Body of pancreas (tissue), 4 donors: ENCODE measurements at regions not wholly inside any gene's neighbourhood (a gene's known extent, or its start where the extent isn't known, plus 50 kb on each side); places are given as distances from the start of the nearest gene placed in this dataset.
A peak's percentile ranks its signal among the peaks of the same experiment; 100 is the strongest.

ENCODE experiments used
- ATAC-seq: fragments of 150-250 bp; one replicate; pipeline ENCODE4 v1.9.1; 2016
- DNase-seq, 4 donors: peaks; one replicate each; pipeline ENCODE4 v3.0.0-alpha.2; 2019
- H3K27ac ChIP-seq, 4 donors: fragments of 200-600 bp; sonication (generic); 1 replicate in 3 of 4; 2 replicates in 1 of 4; pipeline versions ENCODE4 v1.5.1 to v1.6.1; 2016 to 2019; ENCODE audit warnings: mild to moderate bottlenecking in 1 of 4, mixed read lengths in 1 of 4, moderate library complexity in 1 of 4
- H3K27me3 ChIP-seq, 2 donors: fragments of 200-600 bp; sonication (generic); one replicate each; pipeline ENCODE4 v1.6.0; 2016; ENCODE audit warnings: mild to moderate bottlenecking in 1 of 2
- H3K36me3 ChIP-seq, 2 donors: fragments of 200-600 bp; sonication (generic); replicated peaks in 1 of 2; 2 replicates each; pipeline ENCODE4 v1.5.1; 2016; ENCODE audit warnings: low read depth in 2 of 2; ENCODE audit not compliant: insufficient read depth in 1 of 2
- H3K4me1 ChIP-seq: fragments of 200-600 bp; sonication (generic); one replicate; pipeline ENCODE4 v1.6.0; 2016
- H3K4me3 ChIP-seq, 2 donors: fragments of 200-600 bp; sonication (generic); 1 replicate in 1 of 2; 2 replicates in 1 of 2; pipeline ENCODE4 v1.5.1; 2016 to 2019
- H3K9me3 ChIP-seq, 3 donors: fragments of 200-600 bp; sonication (generic); 1 replicate in 2 of 3; 2 replicates in 1 of 3; pipeline ENCODE4 v1.5.1; 2016
- CTCF ChIP-seq, 7 experiments: fragments of 450-650 bp in 4 of 7; fragments of 200-600 bp in 3 of 7; sonication (generic) in 3 of 7; IDR thresholded peaks; one replicate each; pipeline ENCODE4 v1.5.1; 2016 to 2019; ENCODE audit warnings: antibody characterized with exemption in 7 of 7
- POLR2A ChIP-seq, 3 donors: fragments of 450-650 bp; IDR thresholded peaks; one replicate each; pipeline ENCODE4 v1.6.1; 2016; ENCODE audit warnings: antibody characterized with exemption in 3 of 3, mild to moderate bottlenecking in 2 of 3
- WGBS, 2 donors: methylation state at CpG; one replicate each; pipeline ENCODE4 v1.1.5; 2017; 5-methylcytosine and 5-hydroxymethylcytosine counted together
- intact Hi-C: fragments of 100-400 bp; cut with DNase I; formaldehyde crosslinking; loops from one replicate; pipeline ENCODE4 v1.15.1; 2023

GRCh38 chr6:149236589-149236988 lies 80.9 kb upstream of the TAB2 start:
- TF ChIP-seq POLR2A (IDR thresholded peaks at IDR 0.05) (no peak), CTCF (IDR thresholded peaks at IDR 0.05) (no peak)
- DNase-seq (no peak), ATAC-seq (peak; percentile 45)
- Histone ChIP-seq H3K4me3 (no peak overlapping the region), H3K27ac (peak overlapping the region in 1 of 4 donors; percentile 17), H3K27me3 (no peaks in the 10 kb centered on the region), H3K4me1 (peaks cover 39% of the 10 kb centered on the region), H3K9me3 (no peaks in the 10 kb centered on the region), H3K36me3 (no peaks in the 10 kb centered on the region)
- intact Hi-C loops: no loop called here

- intact Hi-C loops: no loop called here
- ATAC-seq: no peak
- Histone ChIP-seq H3K27me3 (no peaks in the 10 kb centered on the region), H3K4me3 (no peak overlapping the region), H3K9me3 (no peaks in the 10 kb centered on the region), H3K36me3 (no peaks in the 10 kb centered on the region), H3K27ac (no peak overlapping the region), H3K4me1 (peaks cover 39% of the 10 kb centered on the region)
- WGBS, 2 donors: 96 to 98% methylated on average over 6 of the region's 6 CpGs
- DNase-seq: no peak
- no peak for TF ChIP-seq CTCF (IDR thresholded peaks at IDR 0.05)
- TF ChIP-seq POLR2A (IDR thresholded peaks at IDR 0.05): no peak
Observed at GRCh38 chr6:149237464-149237863, 80.0 kb upstream of the TAB2 start.

GRCh38 chr6:149239573-149240209 lies 77.8 kb upstream of the TAB2 start:
- Histone ChIP-seq H3K4me3 (no peak overlapping the region), H3K27me3 (no peaks in the 10 kb centered on the region), H3K27ac (no peak overlapping the region), H3K9me3 (no peaks in the 10 kb centered on the region), H3K4me1 (peaks cover 22% of the 10 kb centered on the region), H3K36me3 (no peaks in the 10 kb centered on the region)
- DNase-seq: no peak
- no peak for ATAC-seq
- TF ChIP-seq CTCF (IDR thresholded peaks at IDR 0.05) (no peak), POLR2A (IDR thresholded peaks at IDR 0.05) (no peak)
- intact Hi-C loops: no loop called here
- 92 to 97% methylated on average over 6 of the region's 6 CpGs for WGBS, 2 donors

- ATAC-seq: no peak
- WGBS, 2 donors: 78% methylated on average over 5 of the region's 5 CpGs
- intact Hi-C loops: no loop called here
Observed at GRCh38 chr6:149242883-149243282, 74.6 kb upstream of the TAB2 start.

More at GRCh38 chr6:149242883-149243282, 74.6 kb upstream of the TAB2 start:
- Histone ChIP-seq H3K27ac (no peak overlapping the region), H3K4me1 (no peaks in the 10 kb centered on the region), H3K4me3 (no peak overlapping the region), H3K36me3 (no peaks in the 10 kb centered on the region), H3K27me3 (no peaks in the 10 kb centered on the region), H3K9me3 (no peaks in the 10 kb centered on the region)
- DNase-seq: no peak
- TF ChIP-seq POLR2A (IDR thresholded peaks at IDR 0.05) (no peak), CTCF (IDR thresholded peaks at IDR 0.05) (no peak)
